ENCODE measurements at regions not wholly inside any gene's neighbourhood (a gene's known extent, or its start where the extent isn't known, plus 50 kb on each side); places are given as distances from the start of the nearest gene placed in this dataset.

- no peaks in the 10 kb centered on the region for H3K36me3 ChIP-seq (ENCODE audit: control insufficient read depth, insufficient read depth, low read length)
- H2AFZ ChIP-seq = no peak overlapping the region
- no peak overlapping the region for H3K27ac ChIP-seq
- H3K9me3 ChIP-seq (ENCODE audit: control insufficient read depth, low read length) = no peaks in the 10 kb centered on the region
- H3K9ac ChIP-seq = no peak overlapping the region
- H3K4me2 ChIP-seq (ENCODE audit: low read length) = no peak overlapping the region
- no peaks in the 10 kb centered on the region for H3K79me2 ChIP-seq
- TF ChIP-seq, protein P1, sequence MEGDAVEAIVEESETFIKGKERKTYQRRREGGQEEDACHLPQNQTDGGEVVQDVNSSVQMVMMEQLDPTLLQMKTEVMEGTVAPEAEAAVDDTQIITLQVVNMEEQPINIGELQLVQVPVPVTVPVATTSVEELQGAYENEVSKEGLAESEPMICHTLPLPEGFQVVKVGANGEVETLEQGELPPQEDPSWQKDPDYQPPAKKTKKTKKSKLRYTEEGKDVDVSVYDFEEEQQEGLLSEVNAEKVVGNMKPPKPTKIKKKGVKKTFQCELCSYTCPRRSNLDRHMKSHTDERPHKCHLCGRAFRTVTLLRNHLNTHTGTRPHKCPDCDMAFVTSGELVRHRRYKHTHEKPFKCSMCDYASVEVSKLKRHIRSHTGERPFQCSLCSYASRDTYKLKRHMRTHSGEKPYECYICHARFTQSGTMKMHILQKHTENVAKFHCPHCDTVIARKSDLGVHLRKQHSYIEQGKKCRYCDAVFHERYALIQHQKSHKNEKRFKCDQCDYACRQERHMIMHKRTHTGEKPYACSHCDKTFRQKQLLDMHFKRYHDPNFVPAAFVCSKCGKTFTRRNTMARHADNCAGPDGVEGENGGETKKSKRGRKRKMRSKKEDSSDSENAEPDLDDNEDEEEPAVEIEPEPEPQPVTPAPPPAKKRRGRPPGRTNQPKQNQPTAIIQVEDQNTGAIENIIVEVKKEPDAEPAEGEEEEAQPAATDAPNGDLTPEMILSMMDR (IDR thresholded peaks at IDR 0.05) = no peak
- no peak overlapping the region for H3K4me3 ChIP-seq (ENCODE audit: low read depth, low read length)
- H3K27me3 ChIP-seq (ENCODE audit: control insufficient read depth, insufficient read depth, low read length) = no peaks in the 10 kb centered on the region
- no peaks in the 10 kb centered on the region for H3K4me1 ChIP-seq
These were observed 112.6 kb upstream of the YPEL5 start for GRCh38 chr2:30034052-30034775.

- H2AFZ ChIP-seq = no peak overlapping the region
- no peak overlapping the region for H3K4me3 ChIP-seq (ENCODE audit: low read depth, low read length)
- H3K27me3 ChIP-seq (ENCODE audit: control insufficient read depth, insufficient read depth, low read length) = no peaks in the 10 kb centered on the region
- no peaks in the 10 kb centered on the region for H3K79me2 ChIP-seq
- H3K36me3 ChIP-seq (ENCODE audit: control insufficient read depth, insufficient read depth, low read length) = no peaks in the 10 kb centered on the region
- no peak overlapping the region for H3K4me2 ChIP-seq (ENCODE audit: low read length)
- no peak overlapping the region for H3K27ac ChIP-seq
- H3K9ac ChIP-seq = no peak overlapping the region
- no peaks in the 10 kb centered on the region for H3K4me1 ChIP-seq
- TF ChIP-seq, protein P1 (IDR thresholded peaks at IDR 0.05) = no peak
- no peaks in the 10 kb centered on the region for H3K9me3 ChIP-seq (ENCODE audit: control insufficient read depth, low read length)
These were observed 109.8 kb upstream of the YPEL5 start for GRCh38 chr2:30037016-30037415.

DNA sequence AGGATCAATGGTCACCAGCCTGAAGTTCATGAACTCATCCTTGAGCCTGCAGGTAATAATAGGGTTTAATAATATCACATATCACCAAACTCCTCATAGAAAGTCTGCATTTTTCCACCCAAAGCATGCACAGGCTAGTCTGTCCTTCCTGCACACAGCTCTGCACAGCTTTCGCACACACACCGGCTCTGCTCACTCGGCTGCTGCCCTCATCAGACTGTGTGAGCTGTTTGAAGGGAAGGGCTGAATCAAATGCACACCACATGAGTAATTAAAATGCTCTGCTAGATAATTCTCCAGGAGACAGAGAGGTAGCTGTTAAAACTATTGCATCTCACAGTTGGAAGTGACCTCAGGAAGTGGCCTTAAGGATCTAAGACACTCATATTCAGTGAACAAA is 108.4 kb upstream of the YPEL5 start:
- TF ChIP-seq, protein P1 (IDR thresholded peaks at IDR 0.05) = no peak
- H2AFZ ChIP-seq = no peak overlapping the region
- H3K36me3 ChIP-seq (ENCODE audit: control insufficient read depth, insufficient read depth, low read length) = no peaks in the 10 kb centered on the region
- no peak overlapping the region for H3K4me2 ChIP-seq (ENCODE audit: low read length)
- H3K4me1 ChIP-seq = no peaks in the 10 kb centered on the region
- H3K79me2 ChIP-seq = no peaks in the 10 kb centered on the region
- H3K27me3 ChIP-seq (ENCODE audit: control insufficient read depth, insufficient read depth, low read length) = no peaks in the 10 kb centered on the region
- H3K9me3 ChIP-seq (ENCODE audit: control insufficient read depth, low read length) = no peaks in the 10 kb centered on the region
- no peak overlapping the region for H3K4me3 ChIP-seq (ENCODE audit: low read depth, low read length)
- H3K27ac ChIP-seq = no peak overlapping the region
- no peak overlapping the region for H3K9ac ChIP-seq

- H2AFZ ChIP-seq = no peak overlapping the region
- H3K27me3 ChIP-seq (ENCODE audit: control insufficient read depth, insufficient read depth, low read length) = no peaks in the 10 kb centered on the region
- no peak overlapping the region for H3K27ac ChIP-seq
- H3K9me3 ChIP-seq (ENCODE audit: control insufficient read depth, low read length) = no peaks in the 10 kb centered on the region
- H3K4me2 ChIP-seq (ENCODE audit: low read length) = no peak overlapping the region
- no peak overlapping the region for H3K9ac ChIP-seq
- TF ChIP-seq, protein P1 (IDR thresholded peaks at IDR 0.05) = no peak
- H3K79me2 ChIP-seq = no peaks in the 10 kb centered on the region
- no peak overlapping the region for H3K4me3 ChIP-seq (ENCODE audit: low read depth, low read length)
- H3K4me1 ChIP-seq = no peaks in the 10 kb centered on the region
- H3K36me3 ChIP-seq (ENCODE audit: control insufficient read depth, insufficient read depth, low read length) = no peaks in the 10 kb centered on the region
These were observed 107.7 kb upstream of the YPEL5 start for GRCh38 chr2:30039101-30039500.

DNA sequence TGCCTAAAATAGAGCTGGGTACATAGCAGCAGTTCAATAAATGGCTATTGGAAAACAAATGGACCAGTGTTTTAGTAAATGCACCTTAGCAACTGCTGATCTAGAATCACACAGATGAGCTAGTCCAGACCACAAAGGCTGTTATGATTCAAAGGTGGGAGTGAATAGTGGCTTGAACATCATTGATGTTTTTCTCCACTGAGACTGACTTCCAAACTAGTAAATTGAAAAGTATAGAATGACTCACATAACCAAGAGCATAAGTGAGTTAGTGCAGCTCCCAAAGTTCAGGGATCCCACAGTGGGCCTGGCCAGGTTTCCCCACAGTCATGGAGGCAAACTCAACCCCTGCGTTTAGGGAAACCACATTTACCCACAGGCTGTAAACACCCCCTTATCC is 106.7 kb upstream of the YPEL5 start:
- Histone ChIP-seq H3K4me2 (ENCODE audit: low read length) (no peak overlapping the region), H3K27ac (no peak overlapping the region), H3K27me3 (ENCODE audit: control insufficient read depth, insufficient read depth, low read length) (no peaks in the 10 kb centered on the region), H3K79me2 (no peaks in the 10 kb centered on the region), H3K9me3 (ENCODE audit: control insufficient read depth, low read length) (no peaks in the 10 kb centered on the region), H2AFZ (no peak overlapping the region), H3K4me1 (no peaks in the 10 kb centered on the region), H3K9ac (no peak overlapping the region), H3K4me3 (ENCODE audit: low read depth, low read length) (no peak overlapping the region), H3K36me3 (ENCODE audit: control insufficient read depth, insufficient read depth, low read length) (no peaks in the 10 kb centered on the region)
- TF ChIP-seq, protein P1 (IDR thresholded peaks at IDR 0.05) = no peak

Measured in parathyroid adenoma (tissue), 2 donors.